OCI-LY3 (cell line): ENCODE measurements at regions not wholly inside any gene's neighbourhood (a gene's known extent, or its start where the extent isn't known, plus 50 kb on each side); places are given as distances from the start of the nearest gene placed in this dataset.

Experiments
- CTCF ChIP-seq: fragments of 200-600, 300-600 bp; sonication (generic); IDR thresholded peaks from 2 replicates; pipeline ENCODE4 v1.5.1; 2014; ENCODE audit warnings: antibody characterized with exemption, low read length, low read depth
- EZH2phosphoT487 ChIP-seq: fragments of 200-600 bp; shearing (Covaris generic); IDR thresholded peaks from 2 replicates; pipeline ENCODE4 v1.6.1; 2018; ENCODE audit warnings: antibody characterized with exemption, mixed run types, low read depth

- TF ChIP-seq CTCF = no peak
- TF ChIP-seq EZH2phosphoT487 = no peak
Measured at GRCh38 chr3:103786296-103786695, 1351.5 kb downstream of the ZPLD1 start.
